HEK293 (cell line): ENCODE measurements at regions not wholly inside any gene's neighbourhood (a gene's known extent, or its start where the extent isn't known, plus 50 kb on each side); places are given as distances from the start of the nearest gene placed in this dataset.

Experiments used
- CTCF ChIA-PET: fragments of 350-600 bp; formaldehyde crosslinking; extraction: SDS; loops from one replicate; lab custom pipeline; 2021; ENCODE audit warnings: antibody characterized with exemption; lab: Yijun Ruan, JAX
- POLR2A ChIA-PET: fragments of 300-600 bp; formaldehyde crosslinking; extraction: SDS; loops from one replicate; lab custom pipeline; 2020; ENCODE audit warnings: antibody characterized with exemption, inconsistent platforms; lab: Yijun Ruan, JAX
- H3K27ac ChIP-seq: fragments of 200-500 bp; sonication (Bioruptor generic); 2 replicates; pipeline ENCODE4 v1.5.1; 2014; ENCODE audit warnings: low read depth, low read length, control low read depth, inconsistent platforms; ENCODE audit errors: extremely low read depth
- H3K36me3 ChIP-seq, 2 experiments: fragments of 200-500 bp in 1 of 2; sonication (Bioruptor generic) in 1 of 2; 1 replicate in 1 of 2; 2 replicates in 1 of 2; pipeline ENCODE4 v1.5.1; 2014 to 2017; ENCODE audit warnings: inconsistent platforms in 2 of 2, low read length in 2 of 2; ENCODE audit not compliant: control insufficient read depth in 2 of 2, insufficient read depth in 1 of 2
- H3K4me1 ChIP-seq: fragments of 200-500 bp; sonication (Bioruptor generic); 2 replicates; pipeline ENCODE4 v1.5.1; 2014; ENCODE audit warnings: mild to moderate bottlenecking, low read length, inconsistent platforms; ENCODE audit not compliant: control insufficient read depth, insufficient read depth
- H3K4me3 ChIP-seq: 2 replicates; pipeline ENCODE4 v1.5.1; 2011; ENCODE audit warnings: low read depth, mild to moderate bottlenecking, control low read depth, low read length, moderate library complexity
- H3K9me3 ChIP-seq: fragments of 200-500 bp; sonication (Bioruptor generic); 2 replicates; pipeline ENCODE4 v1.5.1; 2014; ENCODE audit warnings: low read depth, low read length, inconsistent platforms; ENCODE audit not compliant: control insufficient read depth, insufficient read depth
- ELK4 ChIP-seq: IDR thresholded peaks from 2 replicates; pipeline ENCODE4 v1.6.1; 2011; ENCODE audit warnings: mild to moderate bottlenecking, low read depth, low read length, borderline replicate concordance
- GFI1B ChIP-seq: fragments of 450-650 bp; formaldehyde crosslinking; IDR thresholded peaks from 2 replicates; pipeline ENCODE4 v1.5.1; 2016; ENCODE audit warnings: missing biosample characterization, missing genetic modification characterization
- GLIS1 ChIP-seq: fragments of 450-650 bp; formaldehyde crosslinking; IDR thresholded peaks from 2 replicates; pipeline ENCODE4 v1.5.1; 2016; ENCODE audit warnings: missing biosample characterization, missing genetic modification characterization
- HOXA7 ChIP-seq: sonication (generic); formaldehyde crosslinking; IDR thresholded peaks from 2 replicates; pipeline ENCODE4 v1.8.1; 2022; ENCODE audit warnings: missing genetic modification reagents, borderline replicate concordance
- HOXD13 ChIP-seq: sonication (generic); formaldehyde crosslinking; IDR thresholded peaks from 2 replicates; pipeline ENCODE4 v1.8.0; 2022; ENCODE audit warnings: missing genetic modification reagents, borderline replicate concordance
- PRDM1 ChIP-seq: fragments of 450-650 bp; formaldehyde crosslinking; IDR thresholded peaks from 2 replicates; pipeline ENCODE4; 2016; ENCODE audit warnings: missing biosample characterization, missing genetic modification characterization
- REPIN1 ChIP-seq: fragments of 450-650 bp; formaldehyde crosslinking; IDR thresholded peaks from 2 replicates; pipeline ENCODE4 v1.5.1; 2017; ENCODE audit warnings: missing biosample characterization, missing genetic modification characterization, low read depth
- ZBTB48 ChIP-seq: fragments of 450-650 bp; formaldehyde crosslinking; IDR thresholded peaks from 2 replicates; pipeline ENCODE4 v1.5.1; 2016; ENCODE audit warnings: missing biosample characterization, missing genetic modification characterization
- ZBTB6 ChIP-seq: fragments of 450-650 bp; formaldehyde crosslinking; IDR thresholded peaks from 2 replicates; pipeline ENCODE4 v1.5.1; 2017; ENCODE audit warnings: missing biosample characterization, missing genetic modification characterization
- ZIC2 ChIP-seq: fragments of 450-650 bp; formaldehyde crosslinking; IDR thresholded peaks from 2 replicates; pipeline ENCODE4 v1.5.1; 2016; ENCODE audit warnings: missing biosample characterization, missing genetic modification characterization
- ZNF114 ChIP-seq: fragments of 450-650 bp; formaldehyde crosslinking; IDR thresholded peaks from 2 replicates; pipeline ENCODE4 v1.5.0; 2017; ENCODE audit warnings: missing biosample characterization, missing genetic modification characterization
- ZNF133 ChIP-seq: fragments of 450-650 bp; formaldehyde crosslinking; IDR thresholded peaks from 2 replicates; pipeline ENCODE4 v1.5.1; 2016; ENCODE audit warnings: missing biosample characterization, missing genetic modification characterization
- ZNF175 ChIP-seq: fragments of 450-650 bp; formaldehyde crosslinking; IDR thresholded peaks from 2 replicates; pipeline ENCODE4 v1.5.1; 2016; ENCODE audit warnings: missing biosample characterization, missing genetic modification characterization
- ZNF366 ChIP-seq: fragments of 450-650 bp; formaldehyde crosslinking; conservative IDR thresholded peaks from 2 replicates; pipeline ENCODE4 v1.5.1; 2016; ENCODE audit warnings: missing biosample characterization, missing genetic modification characterization
- ZNF514 ChIP-seq: fragments of 450-650 bp; formaldehyde crosslinking; IDR thresholded peaks from 2 replicates; pipeline ENCODE4 v1.5.1; 2016; ENCODE audit warnings: missing biosample characterization, missing genetic modification characterization
- ZNF555 ChIP-seq: fragments of 450-650 bp; formaldehyde crosslinking; conservative IDR thresholded peaks from 2 replicates; pipeline ENCODE4 v1.5.1; 2017; ENCODE audit warnings: missing biosample characterization, mild to moderate bottlenecking, missing genetic modification characterization, inconsistent platforms
- ZNF560 ChIP-seq: fragments of 450-650 bp; formaldehyde crosslinking; IDR thresholded peaks from 2 replicates; pipeline ENCODE4 v1.5.1; 2017; ENCODE audit warnings: missing biosample characterization, missing genetic modification characterization, borderline replicate concordance
- ZNF610 ChIP-seq: fragments of 450-650 bp; formaldehyde crosslinking; IDR thresholded peaks from 2 replicates; pipeline ENCODE4 v1.5.1; 2016; ENCODE audit warnings: missing biosample characterization, missing genetic modification characterization, borderline replicate concordance
- ZNF623 ChIP-seq: fragments of 450-650 bp; formaldehyde crosslinking; IDR thresholded peaks from 2 replicates; pipeline ENCODE4 v1.5.1; 2016; ENCODE audit warnings: missing biosample characterization, missing genetic modification characterization
- ZNF837 ChIP-seq: fragments of 450-650 bp; formaldehyde crosslinking; IDR thresholded peaks from 2 replicates; pipeline ENCODE4 v1.5.1; 2016; ENCODE audit warnings: missing biosample characterization, missing genetic modification characterization
- ZSCAN23 ChIP-seq: fragments of 450-650 bp; formaldehyde crosslinking; IDR thresholded peaks from 2 replicates; pipeline ENCODE4 v1.5.1; 2016; ENCODE audit warnings: missing biosample characterization, missing genetic modification characterization
- TF ChIP-seq, protein P1 (sequence below): fragments of 450-650 bp; formaldehyde crosslinking; IDR thresholded peaks from 2 replicates; pipeline ENCODE4 v1.5.1; 2016; ENCODE audit warnings: missing biosample characterization, missing genetic modification characterization, borderline replicate concordance
- TF ChIP-seq, protein P2 (sequence below): fragments of 450-650 bp; formaldehyde crosslinking; IDR thresholded peaks from 2 replicates; pipeline ENCODE4 v1.5.1; 2016; ENCODE audit warnings: missing biosample characterization, missing genetic modification characterization, borderline replicate concordance

- TF ChIP-seq REPIN1: no peak
- TF ChIP-seq ZBTB6 (tag by site-specific recombination): no peak
- no peak for TF ChIP-seq ZNF366 (tag by site-specific recombination)
- TF ChIP-seq ZNF133 (tag by site-specific recombination): no peak
- TF ChIP-seq HOXD13 (CRISPR knock-in tag): no peak
- no peak for TF ChIP-seq HOXA7 (CRISPR knock-in tag)
- TF ChIP-seq, all 188 proteins: peak for 0
Observed at GRCh38 chr14:100470523-100470897, 116.7 kb downstream of the BEGAIN start (continued).

DNA sequence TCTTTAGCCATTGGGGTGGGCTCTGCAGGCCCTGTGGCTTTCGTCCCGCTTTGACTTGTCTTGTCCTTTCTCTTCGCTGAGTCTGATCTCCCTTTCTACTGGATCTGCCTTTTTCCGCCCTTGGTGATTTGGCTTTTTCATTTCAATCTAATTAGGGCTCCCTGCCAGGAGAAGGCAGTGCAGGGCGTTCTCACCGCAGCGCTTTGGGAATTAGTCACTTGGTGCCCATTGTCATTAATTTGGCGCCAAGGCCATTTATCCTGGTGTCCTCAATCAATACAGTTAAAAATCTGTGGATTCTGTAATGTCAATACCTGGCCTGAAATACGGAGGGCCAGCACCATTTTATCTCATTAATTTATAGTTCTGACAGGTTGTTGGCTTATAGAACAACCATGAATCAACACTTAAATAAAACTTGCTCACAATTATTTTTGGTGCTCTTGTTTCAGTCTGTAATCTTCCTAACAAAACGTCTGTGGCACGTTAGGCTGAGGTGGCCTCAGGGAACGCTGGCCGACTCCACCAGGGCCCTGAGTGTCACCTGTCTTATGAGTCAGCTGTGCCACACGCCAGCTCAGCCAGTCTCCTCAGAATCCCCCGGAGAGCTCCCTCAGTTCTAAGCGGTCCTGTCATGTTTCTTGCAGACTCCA, 115.7 kb downstream of the BEGAIN start:
- ChIA-PET POLR2A (no interaction called here), CTCF (interaction anchor here (0.6 to 1.4 kb wide), 3 partner anchors 54 to 175 kb away, joined by 3 to 6 read pairs (median 3); no protein-coding TSS in a partner anchor)
- Histone ChIP-seq H3K4me3 (no peak overlapping the region), H3K36me3 (no peaks in the 10 kb centered on the region), H3K4me1 (peaks cover 22% of the 10 kb centered on the region), H3K27ac (peak overlapping the region; percentile 49; the same call in 1 of the 2 replicates), H3K9me3 (no peaks in the 10 kb centered on the region)
- TF ChIP-seq ZNF610 (no peak), GFI1B (tag by site-specific recombination) (no peak), ZNF175 (tag by site-specific recombination) (no peak), PRDM1 (tag by site-specific recombination) (no peak), ZIC2 (tag by site-specific recombination) (peak; percentile 40; the same call in 1 of the 2 replicates), ZNF623 (tag by site-specific recombination) (no peak), ZBTB48 (tag by site-specific recombination) (no peak), ZNF555 (tag by site-specific recombination) (no peak), ZNF560 (tag by site-specific recombination) (no peak), ZSCAN23 (no peak; the same call in 1 of the 2 replicates), ZNF514 (tag by site-specific recombination) (no peak), ZNF837 (no peak), ZNF114 (tag by site-specific recombination) (no peak), ELK4 (no peak), GLIS1 (peak; percentile 95)
- TF ChIP-seq, protein P1, sequence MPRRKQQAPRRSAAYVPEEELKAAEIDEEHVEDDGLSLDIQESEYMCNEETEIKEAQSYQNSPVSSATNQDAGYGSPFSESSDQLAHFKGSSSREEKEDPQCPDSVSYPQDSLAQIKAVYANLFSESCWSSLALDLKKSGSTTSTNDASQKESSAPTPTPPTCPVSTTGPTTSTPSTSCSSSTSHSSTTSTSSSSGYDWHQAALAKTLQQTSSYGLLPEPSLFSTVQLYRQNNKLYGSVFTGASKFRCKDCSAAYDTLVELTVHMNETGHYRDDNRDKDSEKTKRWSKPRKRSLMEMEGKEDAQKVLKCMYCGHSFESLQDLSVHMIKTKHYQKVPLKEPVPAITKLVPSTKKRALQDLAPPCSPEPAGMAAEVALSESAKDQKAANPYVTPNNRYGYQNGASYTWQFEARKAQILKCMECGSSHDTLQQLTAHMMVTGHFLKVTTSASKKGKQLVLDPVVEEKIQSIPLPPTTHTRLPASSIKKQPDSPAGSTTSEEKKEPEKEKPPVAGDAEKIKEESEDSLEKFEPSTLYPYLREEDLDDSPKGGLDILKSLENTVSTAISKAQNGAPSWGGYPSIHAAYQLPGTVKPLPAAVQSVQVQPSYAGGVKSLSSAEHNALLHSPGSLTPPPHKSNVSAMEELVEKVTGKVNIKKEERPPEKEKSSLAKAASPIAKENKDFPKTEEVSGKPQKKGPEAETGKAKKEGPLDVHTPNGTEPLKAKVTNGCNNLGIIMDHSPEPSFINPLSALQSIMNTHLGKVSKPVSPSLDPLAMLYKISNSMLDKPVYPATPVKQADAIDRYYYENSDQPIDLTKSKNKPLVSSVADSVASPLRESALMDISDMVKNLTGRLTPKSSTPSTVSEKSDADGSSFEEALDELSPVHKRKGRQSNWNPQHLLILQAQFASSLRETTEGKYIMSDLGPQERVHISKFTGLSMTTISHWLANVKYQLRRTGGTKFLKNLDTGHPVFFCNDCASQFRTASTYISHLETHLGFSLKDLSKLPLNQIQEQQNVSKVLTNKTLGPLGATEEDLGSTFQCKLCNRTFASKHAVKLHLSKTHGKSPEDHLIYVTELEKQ (tag by site-specific recombination): peak; percentile 80; the same call in 1 of the 2 replicates
- TF ChIP-seq, protein P2, sequence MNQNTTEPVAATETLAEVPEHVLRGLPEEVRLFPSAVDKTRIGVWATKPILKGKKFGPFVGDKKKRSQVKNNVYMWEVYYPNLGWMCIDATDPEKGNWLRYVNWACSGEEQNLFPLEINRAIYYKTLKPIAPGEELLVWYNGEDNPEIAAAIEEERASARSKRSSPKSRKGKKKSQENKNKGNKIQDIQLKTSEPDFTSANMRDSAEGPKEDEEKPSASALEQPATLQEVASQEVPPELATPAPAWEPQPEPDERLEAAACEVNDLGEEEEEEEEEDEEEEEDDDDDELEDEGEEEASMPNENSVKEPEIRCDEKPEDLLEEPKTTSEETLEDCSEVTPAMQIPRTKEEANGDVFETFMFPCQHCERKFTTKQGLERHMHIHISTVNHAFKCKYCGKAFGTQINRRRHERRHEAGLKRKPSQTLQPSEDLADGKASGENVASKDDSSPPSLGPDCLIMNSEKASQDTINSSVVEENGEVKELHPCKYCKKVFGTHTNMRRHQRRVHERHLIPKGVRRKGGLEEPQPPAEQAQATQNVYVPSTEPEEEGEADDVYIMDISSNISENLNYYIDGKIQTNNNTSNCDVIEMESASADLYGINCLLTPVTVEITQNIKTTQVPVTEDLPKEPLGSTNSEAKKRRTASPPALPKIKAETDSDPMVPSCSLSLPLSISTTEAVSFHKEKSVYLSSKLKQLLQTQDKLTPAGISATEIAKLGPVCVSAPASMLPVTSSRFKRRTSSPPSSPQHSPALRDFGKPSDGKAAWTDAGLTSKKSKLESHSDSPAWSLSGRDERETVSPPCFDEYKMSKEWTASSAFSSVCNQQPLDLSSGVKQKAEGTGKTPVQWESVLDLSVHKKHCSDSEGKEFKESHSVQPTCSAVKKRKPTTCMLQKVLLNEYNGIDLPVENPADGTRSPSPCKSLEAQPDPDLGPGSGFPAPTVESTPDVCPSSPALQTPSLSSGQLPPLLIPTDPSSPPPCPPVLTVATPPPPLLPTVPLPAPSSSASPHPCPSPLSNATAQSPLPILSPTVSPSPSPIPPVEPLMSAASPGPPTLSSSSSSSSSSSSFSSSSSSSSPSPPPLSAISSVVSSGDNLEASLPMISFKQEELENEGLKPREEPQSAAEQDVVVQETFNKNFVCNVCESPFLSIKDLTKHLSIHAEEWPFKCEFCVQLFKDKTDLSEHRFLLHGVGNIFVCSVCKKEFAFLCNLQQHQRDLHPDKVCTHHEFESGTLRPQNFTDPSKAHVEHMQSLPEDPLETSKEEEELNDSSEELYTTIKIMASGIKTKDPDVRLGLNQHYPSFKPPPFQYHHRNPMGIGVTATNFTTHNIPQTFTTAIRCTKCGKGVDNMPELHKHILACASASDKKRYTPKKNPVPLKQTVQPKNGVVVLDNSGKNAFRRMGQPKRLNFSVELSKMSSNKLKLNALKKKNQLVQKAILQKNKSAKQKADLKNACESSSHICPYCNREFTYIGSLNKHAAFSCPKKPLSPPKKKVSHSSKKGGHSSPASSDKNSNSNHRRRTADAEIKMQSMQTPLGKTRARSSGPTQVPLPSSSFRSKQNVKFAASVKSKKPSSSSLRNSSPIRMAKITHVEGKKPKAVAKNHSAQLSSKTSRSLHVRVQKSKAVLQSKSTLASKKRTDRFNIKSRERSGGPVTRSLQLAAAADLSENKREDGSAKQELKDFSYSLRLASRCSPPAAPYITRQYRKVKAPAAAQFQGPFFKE (tag by site-specific recombination): no peak
